DOHH2 (cell line): ENCODE measurements at regions not wholly inside any gene's neighbourhood (a gene's known extent, or its start where the extent isn't known, plus 50 kb on each side); places are given as distances from the start of the nearest gene placed in this dataset.

Experiments used
- H3F3A ChIP-seq: fragments of 200-600 bp; sonication (generic), shearing (Covaris generic); 2 replicates; pipeline ENCODE4 v1.6.0; 2016; ENCODE audit warnings: antibody characterized with exemption, mild to moderate bottlenecking; ENCODE audit not compliant: control insufficient read depth, insufficient read depth
- H3K27ac ChIP-seq: fragments of 200-600 bp; sonication (generic); 2 replicates; pipeline ENCODE4 v1.5.1; 2014; ENCODE audit warnings: low read depth, mild to moderate bottlenecking, low read length, moderate library complexity
- H3K27me3 ChIP-seq: fragments of 200-600 bp; sonication (generic); 2 replicates; pipeline ENCODE4 v1.6.1; 2014; ENCODE audit warnings: mild to moderate bottlenecking, low read length, mixed read lengths; ENCODE audit not compliant: control insufficient read depth
- H3K36me3 ChIP-seq: fragments of 200-600 bp; sonication (generic); 2 replicates; pipeline ENCODE4 v1.6.1; 2014; ENCODE audit warnings: mild to moderate bottlenecking, low read length, moderate library complexity, mixed read lengths; ENCODE audit not compliant: control insufficient read depth
- H3K4me1 ChIP-seq: fragments of 200-600 bp; sonication (generic); 2 replicates; pipeline ENCODE4 v1.6.1; 2014; ENCODE audit warnings: mild to moderate bottlenecking, low read length, mixed read lengths; ENCODE audit not compliant: control insufficient read depth
- H3K4me2 ChIP-seq: fragments of 200-600 bp; sonication (generic); 2 replicates; pipeline ENCODE4 v1.6.0; 2014; ENCODE audit warnings: mild to moderate bottlenecking, low read length, moderate library complexity
- H3K4me3 ChIP-seq: fragments of 200-600 bp; sonication (generic); 2 replicates; pipeline ENCODE4 v1.5.1; 2014; ENCODE audit warnings: mild to moderate bottlenecking, low read length, mixed read lengths
- H3K79me2 ChIP-seq: fragments of 200-600 bp; sonication (generic); 2 replicates; pipeline ENCODE4 v1.6.1; 2014; ENCODE audit warnings: mild to moderate bottlenecking, low read length, mixed read lengths; ENCODE audit not compliant: control insufficient read depth
- H3K9me2 ChIP-seq: fragments of 200-600 bp; sonication (generic); replicated peaks from 2 replicates; pipeline ENCODE4 v1.6.1; 2014; ENCODE audit warnings: mild to moderate bottlenecking, low read length, mixed read lengths; ENCODE audit not compliant: control insufficient read depth
- H3K9me3 ChIP-seq: fragments of 200-600 bp; sonication (generic); 2 replicates; pipeline ENCODE4 v1.6.1; 2014; ENCODE audit warnings: antibody characterized with exemption, low read length, mixed read lengths; ENCODE audit not compliant: control insufficient read depth, insufficient read depth
- H4K20me1 ChIP-seq: fragments of 200-600 bp; sonication (generic); 2 replicates; pipeline ENCODE4 v1.6.0; 2014; ENCODE audit warnings: low read depth, mild to moderate bottlenecking, antibody characterized with exemption, low read length, moderate library complexity; ENCODE audit not compliant: control insufficient read depth, insufficient read depth
- CTCF ChIP-seq: fragments of 200-600 bp; sonication (generic); IDR thresholded peaks from one replicate; pipeline ENCODE4 v1.5.1; 2014; ENCODE audit warnings: antibody characterized with exemption, mild to moderate bottlenecking, low read depth, low read length; ENCODE audit not compliant: poor library complexity, severe bottlenecking
- EZH2phosphoT487 ChIP-seq: fragments of 200-600 bp; sonication (generic); IDR thresholded peaks from 2 replicates; pipeline ENCODE4 v1.6.1; 2017; ENCODE audit warnings: borderline replicate concordance, mild to moderate bottlenecking, antibody characterized with exemption, low read length, moderate library complexity, mixed read lengths

GRCh38 chr6:95071464-95071863, 505.9 kb upstream of the MANEA start:
- TF ChIP-seq EZH2phosphoT487 (no peak), CTCF (no peak)
- H3K27ac ChIP-seq: no peak overlapping the region

GRCh38 chr6:95078457-95078856, 498.9 kb upstream of the MANEA start:
- Histone ChIP-seq H3F3A (no peaks in the 10 kb centered on the region), H3K4me1 (no peaks in the 10 kb centered on the region), H3K27ac (no peak overlapping the region), H3K27me3 (no peaks in the 10 kb centered on the region), H3K4me2 (no peak overlapping the region), H4K20me1 (no peaks in the 10 kb centered on the region), H3K79me2 (no peaks in the 10 kb centered on the region), H3K4me3 (no peak overlapping the region), H3K9me3 (no peaks in the 10 kb centered on the region), H3K9me2 (no peaks in the 10 kb centered on the region), H3K36me3 (no peaks in the 10 kb centered on the region)
- TF ChIP-seq EZH2phosphoT487: no peak
- TF ChIP-seq CTCF: no peak

More at GRCh38 chr6:95071464-95071863, 505.9 kb upstream of the MANEA start:
- H3K4me3 ChIP-seq: no peak overlapping the region
- H3K36me3 ChIP-seq: no peaks in the 10 kb centered on the region
- H3K9me2 ChIP-seq: no peaks in the 10 kb centered on the region
- peaks cover 4% of the 10 kb centered on the region; the same call in 1 of the 2 replicates for H3K9me3 ChIP-seq
- no peak overlapping the region for H3K4me2 ChIP-seq
- H3K4me1 ChIP-seq: no peaks in the 10 kb centered on the region
- H3K27me3 ChIP-seq: no peaks in the 10 kb centered on the region
- H4K20me1 ChIP-seq: no peaks in the 10 kb centered on the region
- H3F3A ChIP-seq: peaks cover 6% of the 10 kb centered on the region; the same call in 1 of the 2 replicates
- H3K79me2 ChIP-seq: no peaks in the 10 kb centered on the region

- Histone ChIP-seq H3K4me3 (no peak overlapping the region), H3F3A (no peaks in the 10 kb centered on the region), H3K4me2 (no peak overlapping the region), H3K4me1 (no peaks in the 10 kb centered on the region), H3K9me2 (no peaks in the 10 kb centered on the region), H3K27ac (no peak overlapping the region), H3K79me2 (no peaks in the 10 kb centered on the region), H4K20me1 (no peaks in the 10 kb centered on the region), H3K36me3 (no peaks in the 10 kb centered on the region), H3K9me3 (no peaks in the 10 kb centered on the region), H3K27me3 (no peaks in the 10 kb centered on the region)
- TF ChIP-seq CTCF (no peak), EZH2phosphoT487 (no peak)
These were observed 496.1 kb upstream of the MANEA start for GRCh38 chr6:95081231-95081630.

- Histone ChIP-seq H3F3A (no peaks in the 10 kb centered on the region), H3K79me2 (no peaks in the 10 kb centered on the region), H3K27ac (no peak overlapping the region), H3K36me3 (no peaks in the 10 kb centered on the region), H3K4me3 (no peak overlapping the region), H3K27me3 (no peaks in the 10 kb centered on the region), H3K9me3 (no peaks in the 10 kb centered on the region), H4K20me1 (no peaks in the 10 kb centered on the region), H3K4me1 (no peaks in the 10 kb centered on the region), H3K9me2 (no peaks in the 10 kb centered on the region), H3K4me2 (no peak overlapping the region)
- TF ChIP-seq CTCF (no peak), EZH2phosphoT487 (no peak)
These were observed 495.4 kb upstream of the MANEA start for GRCh38 chr6:95081949-95082348.
